GM19397 (cell line): ENCODE measurements at regions not wholly inside any gene's neighbourhood (a gene's known extent, or its start where the extent isn't known, plus 50 kb on each side); places are given as distances from the start of the nearest gene placed in this dataset.
A peak's percentile ranks its signal among the peaks of the same experiment; 100 is the strongest.

Source experiments
- ATAC-seq: cut with Tn5 transposase; IDR thresholded peaks from one replicate; pipeline ENCODE4 v1.9.1; 2021; ENCODE audit warnings: mild to moderate bottlenecking, moderate library complexity; ENCODE audit not compliant: unreplicated experiment

DNA sequence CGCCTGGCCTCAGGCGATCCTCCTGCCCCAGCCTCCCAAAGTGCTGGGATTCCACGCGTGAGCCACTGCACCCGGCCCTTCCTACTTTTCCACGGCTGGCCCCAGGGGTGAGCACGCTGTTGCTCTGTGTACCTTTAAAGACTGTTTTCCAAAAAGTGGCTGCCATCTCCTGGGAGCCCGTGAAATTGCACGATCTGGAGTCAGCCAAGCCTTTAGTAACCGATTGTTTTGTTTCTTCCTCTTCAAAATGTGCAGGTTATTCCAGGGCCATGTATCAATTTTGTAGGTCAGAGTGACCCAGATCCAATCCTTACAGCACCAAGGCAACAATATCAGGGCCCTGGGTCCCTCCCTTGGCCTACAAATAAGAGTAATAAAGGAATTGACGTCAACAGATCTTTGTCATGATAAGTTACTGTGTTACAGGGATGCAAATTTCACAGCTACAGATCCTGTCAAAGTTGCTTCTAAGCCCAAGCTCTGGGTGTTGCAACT, 135.6 kb upstream of the ZNF236 start:
- peak; percentile 50 for ATAC-seq

DNA sequence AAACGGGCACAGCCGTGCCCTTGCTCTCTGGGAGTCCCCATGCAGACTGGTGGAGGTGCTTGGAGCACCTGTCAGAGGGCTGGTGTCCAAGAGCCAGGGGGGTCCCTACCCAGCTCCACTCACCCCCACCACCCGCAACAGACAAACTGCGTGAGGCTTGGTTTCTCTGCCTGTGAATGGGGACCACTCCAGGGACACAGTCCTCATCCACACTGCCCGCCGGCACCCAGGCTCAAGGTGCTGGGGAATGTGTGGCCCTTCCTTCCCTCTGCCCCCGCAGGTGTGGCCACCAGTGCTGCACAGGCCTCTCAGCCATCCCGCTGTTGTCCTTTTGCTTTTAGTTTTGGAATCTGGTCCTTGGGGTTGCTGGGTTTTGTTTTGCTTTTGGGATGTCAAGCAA, 136.5 kb upstream of the ZNF236 start:
- ATAC-seq: no peak

DNA sequence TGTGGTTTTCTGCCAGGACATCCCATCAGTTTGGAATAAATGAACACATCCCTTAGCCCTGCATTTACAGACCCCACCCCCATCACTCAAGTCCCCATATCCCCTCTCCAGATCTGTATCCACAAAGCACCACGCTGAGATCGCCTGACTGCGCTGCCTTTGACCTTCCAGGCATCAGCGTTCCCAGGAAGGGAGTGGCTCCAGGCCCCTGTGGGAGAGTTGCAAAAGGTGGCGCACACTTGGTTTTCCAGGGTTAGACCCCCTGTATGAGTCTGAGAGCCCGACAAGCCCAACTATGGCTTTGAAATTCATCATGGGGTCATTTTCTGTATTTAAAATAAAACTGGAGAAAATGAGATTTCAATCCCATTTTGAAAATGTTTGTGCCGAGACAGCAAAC, 137.0 kb upstream of the ZNF236 start:
- ATAC-seq: no peak

DNA sequence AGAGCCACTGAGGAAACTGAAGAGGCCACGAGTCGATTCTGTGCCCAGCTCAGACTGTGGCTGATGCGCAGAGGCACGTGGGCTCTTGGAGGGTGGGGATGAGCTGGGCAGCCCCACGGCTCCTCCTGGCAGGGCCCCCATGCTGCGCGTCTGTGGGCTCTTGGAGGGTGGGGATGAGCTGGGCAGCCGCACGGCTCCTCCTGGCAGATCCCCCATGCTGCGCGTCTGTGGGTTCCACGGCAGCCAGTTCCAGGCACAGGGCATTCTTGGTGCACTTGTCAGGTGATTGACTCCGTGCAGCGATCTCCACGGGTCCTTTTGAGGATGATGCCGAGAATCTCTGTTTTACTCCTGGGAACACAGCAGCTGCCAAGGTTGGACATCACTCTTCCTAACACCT, 138.1 kb upstream of the ZNF236 start:
- no peak for ATAC-seq

DNA sequence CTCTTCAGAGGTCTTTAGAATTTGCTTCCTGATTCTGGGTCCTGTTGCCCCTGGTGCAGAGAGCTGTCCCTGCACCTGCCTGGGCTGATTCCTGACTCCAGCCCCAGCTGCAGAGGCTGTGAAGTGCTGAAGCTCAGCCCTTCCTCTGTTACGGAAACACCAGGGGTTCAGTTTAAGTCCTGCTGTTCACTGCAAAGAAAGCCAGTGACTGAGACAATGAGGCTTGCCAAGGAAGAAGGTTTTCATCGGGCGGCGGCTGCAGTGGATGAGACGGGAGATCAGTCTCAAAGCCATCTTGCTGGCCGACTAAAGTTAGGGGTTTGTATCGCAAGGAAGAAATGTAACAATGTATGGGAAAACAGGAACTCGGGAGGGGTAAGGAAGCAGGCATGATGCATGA, 142.4 kb upstream of the ZNF236 start:
- no peak for ATAC-seq

DNA sequence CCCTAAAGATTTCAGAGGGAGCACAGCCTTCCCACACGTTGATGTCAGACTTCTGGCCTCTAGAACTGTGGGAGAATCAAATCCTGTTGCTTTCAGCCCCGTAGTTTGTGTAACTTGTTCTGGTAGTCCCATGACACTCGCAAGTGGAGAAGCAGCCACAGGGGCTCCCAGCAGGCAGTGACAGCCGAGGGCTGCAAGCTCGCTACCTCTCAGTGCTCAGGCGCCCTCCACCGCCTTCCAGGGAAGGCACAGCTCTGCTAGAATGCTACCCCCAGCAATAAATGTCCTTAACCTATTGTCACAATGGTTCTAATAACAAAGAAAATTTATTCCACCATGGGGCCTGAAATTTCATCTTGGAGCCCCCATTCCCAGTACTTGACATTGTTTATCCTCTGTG, 143.1 kb upstream of the ZNF236 start:
- no peak for ATAC-seq

DNA sequence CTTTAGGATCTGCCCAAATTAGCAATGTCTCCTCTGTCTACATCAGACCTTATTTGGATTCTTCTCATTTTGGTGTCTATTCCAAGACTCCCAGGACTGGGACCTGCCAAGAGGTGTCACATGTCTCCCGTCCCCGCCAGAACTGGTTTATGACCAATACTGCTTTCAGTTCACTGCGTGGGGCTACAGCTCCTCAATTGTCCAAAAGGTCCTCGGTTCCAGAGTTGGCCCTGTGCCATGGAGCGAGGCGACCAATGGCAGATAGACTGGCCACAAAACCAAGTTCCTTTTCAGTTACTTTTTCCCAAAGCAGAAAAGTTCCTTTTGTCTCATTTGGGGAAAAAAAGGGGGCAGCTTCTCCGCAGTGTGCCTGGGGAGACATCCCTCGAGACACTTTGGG, 144.1 kb upstream of the ZNF236 start:
- ATAC-seq: no peak

DNA sequence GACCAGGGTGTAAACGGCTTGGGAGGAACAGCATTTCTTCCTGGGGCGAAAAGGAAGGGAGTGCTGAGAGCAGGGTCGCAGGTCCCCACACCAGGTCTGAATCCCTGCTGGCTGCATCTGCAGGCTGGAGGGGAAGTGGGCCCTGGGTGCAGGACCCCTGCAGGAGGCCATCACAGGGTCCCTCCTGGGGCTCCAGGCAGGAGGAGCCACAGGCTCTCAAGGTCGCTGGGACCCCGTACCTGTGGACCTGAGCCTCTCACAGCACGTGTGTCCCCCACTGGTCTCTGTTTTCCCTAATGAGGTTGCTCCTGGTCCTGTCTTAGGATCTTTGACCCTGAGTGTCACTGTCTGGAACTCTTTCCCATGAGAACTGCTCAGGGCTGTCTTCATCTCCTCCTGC, 147.8 kb upstream of the ZNF236 start:
- ATAC-seq: no peak

DNA sequence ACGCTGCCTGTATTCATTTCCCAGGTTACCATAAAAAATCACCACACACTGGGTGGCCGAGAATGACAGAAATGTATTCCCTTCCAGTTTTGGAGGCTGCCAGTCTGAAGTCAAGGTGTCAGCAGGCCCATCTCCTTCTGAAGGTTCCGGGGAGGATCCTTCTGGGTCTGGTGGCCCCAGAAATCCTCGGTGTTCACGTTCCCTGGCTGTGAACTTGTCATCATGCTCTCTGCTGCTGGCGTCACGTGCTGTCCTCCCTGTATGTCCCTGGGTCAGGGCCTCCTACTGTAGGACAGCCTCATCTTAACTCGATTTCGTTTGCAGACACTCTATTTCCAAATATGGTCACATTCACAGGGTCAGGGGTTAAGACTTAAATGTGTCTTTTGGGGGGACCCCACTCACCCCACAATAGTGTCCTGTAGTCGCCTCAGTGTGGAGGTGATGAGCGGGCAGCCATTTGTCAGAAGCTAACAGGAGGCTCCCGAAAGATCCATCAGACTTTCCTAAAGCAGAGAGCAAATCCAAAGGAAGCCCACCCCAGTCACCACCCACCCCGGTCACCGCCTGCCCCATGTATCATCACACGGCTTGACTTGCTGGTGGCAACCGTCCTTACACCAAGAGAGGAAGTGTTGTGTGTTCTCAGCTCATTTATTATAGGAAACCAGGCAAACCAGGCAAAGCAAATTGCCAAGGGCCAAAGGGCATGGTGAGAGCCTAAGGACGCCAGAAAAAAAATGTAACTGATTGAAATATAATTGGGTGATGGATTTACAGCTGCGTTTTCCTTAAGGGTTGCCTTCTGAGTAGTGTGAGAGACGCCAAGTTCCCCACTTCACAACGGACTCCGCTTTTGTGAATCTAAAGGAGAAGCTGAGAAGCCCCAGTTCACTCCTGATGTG, 148.8 kb upstream of the ZNF236 start:
- no peak for ATAC-seq

DNA sequence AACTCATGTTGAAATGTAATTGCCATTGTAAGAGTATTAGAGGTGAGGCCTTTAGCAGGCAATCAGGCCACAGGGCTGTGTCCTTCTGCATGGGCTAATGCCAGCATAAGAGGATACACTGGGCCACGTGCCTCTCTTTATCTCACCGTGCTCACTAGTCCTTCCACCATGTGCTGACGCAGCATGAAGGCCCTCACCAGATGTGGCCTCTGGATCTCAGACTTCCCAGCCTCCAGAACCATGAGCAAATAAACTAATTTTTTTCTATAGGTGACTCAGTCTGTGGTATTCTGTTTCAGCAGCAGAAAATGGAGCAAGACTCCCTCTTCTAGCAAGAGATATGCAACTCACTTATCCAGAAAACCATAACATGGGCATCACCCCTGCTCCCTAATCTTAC, 149.7 kb upstream of the ZNF236 start:
- ATAC-seq: no peak

DNA sequence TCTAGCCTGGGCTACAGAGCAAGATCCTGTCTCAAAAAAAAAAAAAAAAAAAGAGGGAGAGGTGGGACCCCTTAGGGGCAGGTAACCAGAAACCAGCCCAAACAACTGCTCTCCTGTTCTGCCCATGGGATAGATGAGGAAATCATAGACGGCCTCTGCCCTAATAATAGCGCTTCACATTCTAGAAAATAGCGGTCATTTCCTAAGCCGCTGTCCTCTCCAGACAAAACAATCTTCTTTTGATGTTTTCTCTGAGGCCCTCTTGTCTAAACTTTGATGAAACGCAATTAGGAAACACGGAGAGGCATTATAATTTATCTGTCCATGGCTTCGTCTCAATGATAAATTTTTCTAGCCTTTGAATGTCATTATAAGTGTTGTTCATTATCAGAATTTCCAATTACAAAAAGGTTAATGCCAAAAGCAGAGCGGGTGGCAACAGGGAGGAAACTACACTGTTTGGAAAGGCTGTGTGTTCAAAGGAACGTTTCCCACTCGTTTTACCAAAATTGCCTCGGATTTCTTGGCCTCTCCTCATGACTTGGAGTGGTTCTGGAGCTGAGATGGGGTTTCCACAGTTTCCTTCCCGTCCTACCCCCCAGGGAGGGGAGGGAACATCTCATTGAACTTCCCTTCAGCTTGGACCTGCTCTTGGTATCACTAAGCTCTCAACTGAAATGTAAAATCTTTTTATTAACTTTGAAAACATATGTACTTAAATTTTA, 151.6 kb upstream of the ZNF236 start:
- no peak for ATAC-seq

DNA sequence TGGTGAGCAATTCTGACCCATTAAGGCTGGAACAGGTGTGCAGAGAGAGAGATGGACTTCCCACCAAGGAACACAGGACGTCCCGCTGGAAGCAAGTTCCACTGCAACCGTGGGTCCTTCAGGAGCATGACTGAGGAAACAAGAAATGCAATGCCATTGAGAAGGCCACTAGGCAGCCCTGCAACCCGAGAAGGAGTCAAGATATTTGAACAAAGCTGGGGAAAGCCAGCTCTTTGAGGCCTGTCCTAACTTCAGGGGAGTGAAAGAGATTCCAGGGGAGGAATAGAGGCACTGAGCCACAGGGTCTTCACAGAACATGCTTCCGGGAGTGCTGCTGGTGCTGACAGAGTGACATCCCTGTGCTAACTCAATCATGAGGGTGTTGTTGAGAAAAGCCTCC, 153.8 kb upstream of the ZNF236 start:
- no peak for ATAC-seq

DNA sequence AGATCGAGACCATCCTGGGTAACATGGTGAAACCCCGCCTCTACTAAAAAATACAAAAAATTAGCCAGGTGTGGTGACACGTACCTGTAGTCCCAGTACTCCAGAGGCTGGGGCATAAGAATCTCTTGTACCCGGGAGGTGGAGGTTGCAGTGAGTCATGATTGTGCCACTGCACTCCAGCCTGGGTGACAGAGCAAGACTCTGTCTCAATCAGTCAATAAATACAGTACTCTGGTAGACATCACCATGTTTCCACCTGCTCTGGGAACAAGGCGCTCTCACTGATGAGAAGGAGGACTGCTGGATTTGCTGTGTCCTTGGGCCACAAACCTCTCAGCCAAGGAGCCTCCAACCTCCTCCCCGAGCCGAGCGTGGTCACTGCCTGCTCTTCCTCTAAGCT, 154.2 kb upstream of the ZNF236 start:
- ATAC-seq: no peak

DNA sequence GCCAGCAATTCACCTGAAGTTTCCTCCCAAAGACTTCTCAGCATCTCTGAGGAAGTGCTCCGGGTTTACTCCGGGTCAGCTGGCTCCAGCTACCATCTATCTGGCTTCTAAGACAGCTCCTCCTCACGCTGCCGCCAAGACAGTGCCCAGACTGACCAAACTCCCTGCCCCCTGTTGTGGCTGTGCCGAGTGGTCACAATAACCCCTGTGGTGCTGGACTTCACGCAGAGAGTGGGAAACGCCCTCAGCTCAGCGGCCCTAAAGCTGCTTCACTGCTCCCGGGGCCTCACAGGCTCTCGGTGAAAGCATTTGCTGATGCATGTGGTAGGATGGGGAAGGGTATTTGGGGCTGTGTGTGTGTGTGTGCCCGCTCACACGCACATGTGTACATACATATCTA, 154.8 kb upstream of the ZNF236 start:
- no peak for ATAC-seq

DNA sequence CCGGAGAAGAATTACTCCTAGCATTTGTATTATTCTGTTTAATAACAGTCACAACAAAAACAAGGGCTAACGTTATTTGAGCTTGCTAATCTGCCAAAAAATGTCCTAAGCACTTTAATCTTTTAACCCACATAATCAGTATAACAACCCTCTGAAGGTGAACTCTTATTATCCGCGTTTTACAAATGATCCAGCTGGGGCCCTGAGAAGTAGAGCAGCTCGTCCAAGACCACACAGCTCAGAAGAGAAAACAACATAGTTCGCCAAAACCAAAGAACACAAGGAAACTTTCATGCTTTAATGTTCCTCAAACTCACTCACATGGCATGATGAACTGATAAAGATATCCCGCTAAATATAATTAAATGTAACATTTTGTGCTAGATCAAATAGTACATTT, 159.7 kb upstream of the ZNF236 start:
- ATAC-seq: no peak

DNA sequence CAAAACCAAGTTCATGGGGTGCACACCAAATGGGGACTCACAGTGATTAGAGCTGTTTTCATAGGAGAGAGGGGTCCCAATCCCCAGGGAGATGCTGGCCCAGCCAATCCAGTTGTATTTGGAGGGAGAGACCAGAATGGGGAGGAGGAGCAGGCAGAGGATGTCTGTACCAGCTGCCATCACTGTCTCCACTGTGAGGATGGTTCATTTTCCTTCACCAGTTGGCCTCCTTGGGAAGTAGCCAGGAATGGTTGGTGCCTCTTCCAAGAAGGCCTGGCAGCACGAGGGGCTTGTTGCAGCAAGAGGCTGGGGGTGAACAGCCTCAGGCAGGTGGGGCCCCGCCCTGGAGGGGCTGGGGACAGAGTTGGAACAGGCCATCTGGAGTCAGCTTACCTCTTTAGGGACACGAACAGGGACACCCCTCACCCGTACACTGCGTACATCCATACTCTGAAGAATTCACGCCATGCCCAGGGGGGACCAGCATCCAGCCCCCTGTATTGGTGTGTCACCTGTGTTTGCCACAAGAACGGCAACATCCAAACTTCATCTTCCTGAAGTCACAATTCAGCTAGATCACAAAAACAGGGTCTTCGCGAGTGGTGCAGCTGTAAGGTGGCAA, 161.7 kb upstream of the ZNF236 start:
- no peak for ATAC-seq

DNA sequence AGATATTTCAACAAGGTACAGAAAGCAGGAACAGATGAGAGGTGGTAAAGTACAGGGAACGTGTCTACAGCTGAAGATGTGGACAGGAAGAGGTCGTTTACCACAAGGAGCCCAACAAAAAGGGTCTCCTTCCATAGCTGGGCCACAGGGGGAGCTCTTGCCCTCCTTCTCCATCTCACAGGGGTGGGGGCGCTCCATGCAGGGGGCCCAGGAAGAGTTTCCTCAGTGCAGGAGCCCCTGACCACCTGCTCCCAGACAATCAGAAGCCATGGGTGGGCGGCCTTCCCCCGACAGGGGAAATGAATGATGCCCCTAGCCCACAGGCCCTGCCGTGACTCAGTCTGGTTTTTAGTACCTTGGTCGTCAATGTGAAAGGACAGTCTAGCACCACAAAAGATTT, 163.6 kb upstream of the ZNF516 start:
- ATAC-seq: no peak

DNA sequence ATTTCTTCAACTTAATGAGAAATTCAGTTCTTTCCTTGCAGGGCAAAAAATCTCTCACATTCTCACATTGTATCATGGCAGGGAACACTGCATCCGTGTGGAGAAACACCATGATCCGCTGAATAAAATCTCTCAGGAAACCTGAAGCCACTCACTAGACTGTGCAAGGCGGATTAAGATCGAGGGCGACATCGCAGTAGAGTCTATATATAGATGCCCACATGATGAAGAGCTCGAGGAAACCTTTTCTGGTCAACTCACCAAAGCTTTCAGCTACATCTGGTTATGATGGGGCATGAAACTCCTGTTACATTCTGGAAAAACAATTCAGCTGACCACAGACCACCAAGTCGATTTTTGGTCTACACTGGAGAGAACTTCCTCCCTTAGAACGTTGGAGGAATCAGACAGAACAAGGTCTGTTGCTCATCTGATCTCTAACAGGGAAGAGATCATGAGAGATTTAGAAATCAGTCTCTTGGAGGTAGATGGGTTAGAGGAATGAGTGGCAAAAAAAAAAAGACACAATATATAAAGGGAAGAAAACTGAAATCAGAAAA, 162.9 kb upstream of the ZNF516 start:
- ATAC-seq: no peak

DNA sequence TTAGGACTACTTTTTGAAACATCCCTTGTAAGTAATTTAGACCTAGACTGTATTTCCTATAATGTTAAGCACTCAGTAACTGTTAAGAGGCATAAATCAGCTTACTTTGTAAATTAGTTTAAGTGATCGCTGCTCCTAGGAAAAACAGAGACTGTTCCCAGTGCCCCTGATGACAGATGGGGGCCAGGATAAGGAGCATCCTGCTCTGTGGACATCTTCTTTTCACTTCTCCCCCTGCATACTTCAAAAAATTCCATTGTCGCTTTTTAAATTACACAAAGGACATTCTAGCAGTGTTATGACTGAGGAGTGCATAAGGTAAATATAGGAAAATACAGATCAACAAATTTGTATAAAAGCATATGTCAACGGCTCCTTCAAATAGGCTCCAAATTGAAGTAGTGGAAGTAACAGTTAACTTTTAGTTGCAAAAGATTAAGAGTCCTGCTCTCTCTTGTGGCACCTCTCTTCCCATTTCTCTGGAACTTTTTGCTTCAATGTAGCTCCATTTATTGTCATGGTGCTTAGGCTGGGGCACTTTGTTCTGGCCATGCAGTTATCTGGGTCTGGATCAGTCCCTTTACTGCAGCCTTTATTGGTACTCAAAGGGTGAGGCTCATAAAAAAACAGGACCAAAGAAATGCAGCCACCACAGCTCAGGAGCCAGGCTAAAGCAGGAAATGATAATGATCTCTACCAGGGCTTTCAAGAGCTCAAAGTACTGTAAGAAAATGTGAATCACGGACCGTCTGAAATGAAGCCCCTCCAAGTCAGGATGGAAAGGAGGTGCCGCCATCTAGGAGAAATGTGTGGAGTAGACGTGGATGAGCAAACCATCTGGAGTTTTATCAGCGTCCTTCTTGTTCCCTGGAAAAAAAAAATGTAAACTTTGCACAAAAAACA, 162.1 kb upstream of the ZNF516 start:
- ATAC-seq: no peak

DNA sequence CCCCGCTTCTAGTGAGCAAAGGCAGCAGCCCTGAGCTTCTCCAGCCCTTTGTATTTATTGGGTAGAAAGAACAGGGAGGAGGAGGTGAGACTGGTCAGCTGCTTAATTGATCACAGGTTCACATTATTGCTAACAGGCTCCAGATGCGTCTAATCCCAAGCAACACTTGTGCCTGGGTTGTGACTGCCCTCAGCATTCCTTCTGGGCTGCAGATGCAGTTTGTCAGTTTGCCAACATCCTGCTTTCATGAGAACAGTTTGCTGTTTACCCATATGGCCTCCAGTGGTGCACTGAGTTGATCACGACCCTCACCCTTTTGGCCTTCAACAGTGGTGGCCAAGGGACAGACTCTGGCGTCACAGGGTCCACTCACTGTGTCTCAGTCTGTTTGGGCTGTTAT, 159.5 kb upstream of the ZNF516 start:
- no peak for ATAC-seq
